Cardiac fibroblast (primary cell): ENCODE measurements at regions not wholly inside any gene's neighbourhood (a gene's known extent, or its start where the extent isn't known, plus 50 kb on each side); places are given as distances from the start of the nearest gene placed in this dataset.

Experiments
- DNase-seq, 2 donors: peaks; one replicate each; pipeline versions ENCODE4 v3.0.0 to v3.0.0-alpha.2; 2010; ENCODE audit warnings: low read depth in 2 of 2
- H3K4me3 ChIP-seq, 2 donors: replicated peaks in 1 of 2; 1 replicate in 1 of 2; 2 replicates in 1 of 2; pipeline ENCODE4 v1.5.1; 2011; ENCODE audit warnings: low read depth in 2 of 2, low read length in 2 of 2, mild to moderate bottlenecking in 2 of 2, moderate library complexity in 1 of 2
- CTCF ChIP-seq: IDR thresholded peaks from one replicate; pipeline ENCODE4 v1.5.1; 2011; ENCODE audit warnings: low read depth, mild to moderate bottlenecking, low read length, inconsistent platforms

GRCh38 chr12:88431246-88431645 is 149.0 kb downstream of the KITLG start:
- DNase-seq = no peak
- TF ChIP-seq CTCF = no peak
- H3K4me3 ChIP-seq = no peak overlapping the region

GRCh38 chr12:88432531-88433490 is 147.5 kb downstream of the KITLG start:
- DNase-seq = peak; percentile 55 to 80
- H3K4me3 ChIP-seq = no peak overlapping the region
- no peak for TF ChIP-seq CTCF

GRCh38 chr12:88433997-88434703 is 146.1 kb downstream of the KITLG start:
- H3K4me3 ChIP-seq = no peak overlapping the region
- TF ChIP-seq CTCF = no peak
- DNase-seq = peak; percentile 45 to 69

- no peak for TF ChIP-seq CTCF
- no peak overlapping the region for H3K4me3 ChIP-seq
- no peak for DNase-seq
Observed at GRCh38 chr12:88435334-88436076, 144.8 kb downstream of the KITLG start.

- DNase-seq = no peak
Observed at GRCh38 chr12:88437226-88437625, 143.0 kb downstream of the KITLG start.

More at GRCh38 chr12:88437226-88437625, 143.0 kb downstream of the KITLG start:
- no peak overlapping the region for H3K4me3 ChIP-seq
- no peak for TF ChIP-seq CTCF
